ENCODE measurements at regions not wholly inside any gene's neighbourhood (a gene's known extent, or its start where the extent isn't known, plus 50 kb on each side); places are given as distances from the start of the nearest gene placed in this dataset.

GRCh38 chr2:173753441-173753840 lies 211.7 kb downstream of the SP3 start:
- DNase-seq, result no peak
- no peaks in the 10 kb centered on the region for H3K36me3 ChIP-seq (replicated peaks)
- H3K27me3 ChIP-seq (replicated peaks), result no peaks in the 10 kb centered on the region
- TF ChIP-seq, protein P1, sequence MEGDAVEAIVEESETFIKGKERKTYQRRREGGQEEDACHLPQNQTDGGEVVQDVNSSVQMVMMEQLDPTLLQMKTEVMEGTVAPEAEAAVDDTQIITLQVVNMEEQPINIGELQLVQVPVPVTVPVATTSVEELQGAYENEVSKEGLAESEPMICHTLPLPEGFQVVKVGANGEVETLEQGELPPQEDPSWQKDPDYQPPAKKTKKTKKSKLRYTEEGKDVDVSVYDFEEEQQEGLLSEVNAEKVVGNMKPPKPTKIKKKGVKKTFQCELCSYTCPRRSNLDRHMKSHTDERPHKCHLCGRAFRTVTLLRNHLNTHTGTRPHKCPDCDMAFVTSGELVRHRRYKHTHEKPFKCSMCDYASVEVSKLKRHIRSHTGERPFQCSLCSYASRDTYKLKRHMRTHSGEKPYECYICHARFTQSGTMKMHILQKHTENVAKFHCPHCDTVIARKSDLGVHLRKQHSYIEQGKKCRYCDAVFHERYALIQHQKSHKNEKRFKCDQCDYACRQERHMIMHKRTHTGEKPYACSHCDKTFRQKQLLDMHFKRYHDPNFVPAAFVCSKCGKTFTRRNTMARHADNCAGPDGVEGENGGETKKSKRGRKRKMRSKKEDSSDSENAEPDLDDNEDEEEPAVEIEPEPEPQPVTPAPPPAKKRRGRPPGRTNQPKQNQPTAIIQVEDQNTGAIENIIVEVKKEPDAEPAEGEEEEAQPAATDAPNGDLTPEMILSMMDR (IDR thresholded peaks at IDR 0.05; ENCODE audit: low read depth, low read length, missing control alignments), result no peak
- in situ Hi-C loops (cut with HindIII; ENCODE audit: low pct_ligation_motif_present, low sequenced_read_pairs), result no loop called here
- H3K27ac ChIP-seq, result no peak overlapping the region
- H3K4me3 ChIP-seq (ENCODE audit: low read depth, low read length), result no peak overlapping the region

- in situ Hi-C loops (cut with HindIII; ENCODE audit: low pct_ligation_motif_present, low sequenced_read_pairs), result no loop called here
- H3K27ac ChIP-seq, result no peak overlapping the region
- no peak for DNase-seq
- no peaks in the 10 kb centered on the region for H3K27me3 ChIP-seq (replicated peaks)
- TF ChIP-seq, protein P1 (IDR thresholded peaks at IDR 0.05; ENCODE audit: low read depth, low read length, missing control alignments), result no peak
- no peaks in the 10 kb centered on the region for H3K36me3 ChIP-seq (replicated peaks)
- H3K4me3 ChIP-seq (ENCODE audit: low read depth, low read length), result no peak overlapping the region
Measured at GRCh38 chr2:173754165-173754564, 211.0 kb downstream of the SP3 start.

- DNase-seq, result no peak
- H3K4me3 ChIP-seq (ENCODE audit: low read depth, low read length), result no peak overlapping the region
Measured at GRCh38 chr2:173754837-173755236, 210.3 kb downstream of the SP3 start.

DNA sequence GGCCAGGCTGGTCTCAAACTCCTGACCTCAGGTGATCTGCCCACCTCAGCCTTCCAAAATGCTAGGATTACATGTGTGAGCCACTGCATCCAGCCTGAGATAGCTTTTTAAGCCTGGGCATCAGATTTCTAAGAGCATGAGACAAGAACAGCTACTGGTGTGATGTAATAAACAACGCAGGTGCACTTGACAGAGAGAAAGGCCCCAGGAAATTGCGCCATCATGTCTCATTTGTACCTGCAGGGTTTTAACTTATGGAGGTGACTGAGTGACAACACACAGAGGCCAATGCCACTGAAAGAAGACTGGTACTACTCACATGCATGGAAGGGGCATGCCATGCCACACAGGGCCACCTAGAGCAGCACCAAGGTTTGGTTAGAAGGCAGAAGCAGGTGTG lies 209.4 kb downstream of the SP3 start:
- Histone ChIP-seq H3K4me3 (ENCODE audit: low read depth, low read length) (no peak overlapping the region), H3K27ac (no peak overlapping the region), H3K27me3 (replicated peaks) (no peaks in the 10 kb centered on the region), H3K36me3 (replicated peaks) (no peaks in the 10 kb centered on the region)
- no peak for DNase-seq
- TF ChIP-seq, protein P1 (IDR thresholded peaks at IDR 0.05; ENCODE audit: low read depth, low read length, missing control alignments), result no peak
- in situ Hi-C loops (cut with HindIII; ENCODE audit: low pct_ligation_motif_present, low sequenced_read_pairs), result no loop called here

More at GRCh38 chr2:173754837-173755236, 210.3 kb downstream of the SP3 start:
- Histone ChIP-seq H3K27me3 (replicated peaks) (no peaks in the 10 kb centered on the region), H3K36me3 (replicated peaks) (no peaks in the 10 kb centered on the region), H3K27ac (no peak overlapping the region)
- TF ChIP-seq, protein P1 (IDR thresholded peaks at IDR 0.05; ENCODE audit: low read depth, low read length, missing control alignments), result no peak
- in situ Hi-C loops (cut with HindIII; ENCODE audit: low pct_ligation_motif_present, low sequenced_read_pairs), result no loop called here

DNA sequence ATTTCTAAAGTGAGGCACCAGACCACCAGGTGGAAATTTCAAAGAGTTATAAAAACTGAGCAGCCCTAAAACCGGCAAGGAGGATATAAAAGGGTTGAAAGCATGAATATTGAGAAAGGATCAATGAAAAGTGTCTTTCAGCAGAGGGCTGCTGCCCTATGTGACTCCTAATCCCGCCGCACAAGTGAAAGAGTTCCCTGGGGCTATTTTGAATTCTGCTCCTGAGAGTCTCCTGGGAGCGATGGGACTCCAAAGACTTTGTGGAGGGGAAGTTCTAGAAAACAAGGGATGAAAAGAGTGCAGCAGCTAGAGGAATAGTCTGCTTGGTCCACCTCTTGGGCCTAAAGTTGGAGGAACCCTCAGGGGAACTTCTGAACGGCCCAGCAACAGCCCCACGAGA lies 205.2 kb downstream of the SP3 start:
- TF ChIP-seq, protein P1 (IDR thresholded peaks at IDR 0.05; ENCODE audit: low read depth, low read length, missing control alignments), result no peak
- no peak overlapping the region for H3K27ac ChIP-seq
- no peak overlapping the region for H3K4me3 ChIP-seq (ENCODE audit: low read depth, low read length)
- no peaks in the 10 kb centered on the region for H3K36me3 ChIP-seq (replicated peaks)
- no peak for DNase-seq
- in situ Hi-C loops (cut with HindIII; ENCODE audit: low pct_ligation_motif_present, low sequenced_read_pairs), result no loop called here
- no peaks in the 10 kb centered on the region for H3K27me3 ChIP-seq (replicated peaks)

DNA sequence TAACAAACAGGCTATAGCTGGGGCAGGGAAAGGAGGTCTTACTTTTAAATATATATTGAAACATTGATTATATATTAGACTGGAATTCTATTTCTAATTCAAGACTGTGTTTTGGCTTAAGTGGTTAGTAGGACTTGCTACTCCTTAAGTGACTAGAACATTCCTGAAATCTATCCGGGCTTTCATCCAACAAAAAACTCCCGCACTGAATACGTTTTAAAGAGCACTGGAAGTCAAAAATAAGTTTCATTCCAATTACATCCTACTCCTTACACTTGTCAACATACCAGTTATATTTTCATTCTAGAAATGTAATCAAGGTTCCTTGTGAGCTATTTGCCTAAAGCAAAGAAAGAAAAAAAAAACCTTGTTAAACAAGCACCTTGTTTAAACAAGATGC lies 204.6 kb downstream of the SP3 start:
- H3K36me3 ChIP-seq (replicated peaks), result no peaks in the 10 kb centered on the region
- H3K27ac ChIP-seq, result no peak overlapping the region
- TF ChIP-seq, protein P1 (IDR thresholded peaks at IDR 0.05; ENCODE audit: low read depth, low read length, missing control alignments), result no peak
- no peak overlapping the region for H3K4me3 ChIP-seq (ENCODE audit: low read depth, low read length)
- DNase-seq, result peak; percentile 7
- in situ Hi-C loops (cut with HindIII; ENCODE audit: low pct_ligation_motif_present, low sequenced_read_pairs), result no loop called here
- H3K27me3 ChIP-seq (replicated peaks), result no peaks in the 10 kb centered on the region
